IMR-90 (cell line): ENCODE measurements at regions not wholly inside any gene's neighbourhood (a gene's known extent, or its start where the extent isn't known, plus 50 kb on each side); places are given as distances from the start of the nearest gene placed in this dataset.

Experiments
- ATAC-seq: fragments of 200-7000 bp; cut with Tn5 transposase; 2 replicates; pipeline ENCODE4 v1.9.1; 2020; ENCODE audit warnings: low read depth, mild to moderate bottlenecking, moderate library complexity
- BruUV-seq: library from RNA; stranded (reverse); fragments of 400-500 nt; replicated peaks from 2 replicates; lab custom pipeline; 2021; lab: Mats Ljungman, UMichigan
- CTCF ChIA-PET: fragments of 300-600 bp; formaldehyde crosslinking; extraction: SDS; loops from one replicate; lab custom pipeline; 2021; ENCODE audit warnings: antibody characterized with exemption; lab: Yijun Ruan, JAX
- POLR2A ChIA-PET: fragments of 300-600 bp; sonication (Branson Sonifier 250); formaldehyde crosslinking; loops from one replicate; lab custom pipeline; 2022; ENCODE audit warnings: antibody characterized with exemption; ENCODE audit not compliant: unreplicated experiment; lab: Charles Lee
- DNase-seq: peaks from one replicate; pipeline ENCODE4 v3.0.0; 2013
- H2AFZ ChIP-seq: replicated peaks from 2 replicates; pipeline ENCODE3; 2013; ENCODE audit warnings: low read length, mild to moderate bottlenecking; ENCODE audit not compliant: poor library complexity
- H2AK5ac ChIP-seq: 2 replicates; pipeline ENCODE4 v1.6.1; 2013; ENCODE audit warnings: low read depth, low read length, inconsistent platforms
- H2AK9ac ChIP-seq: replicated peaks from 2 replicates; pipeline ENCODE3; 2013; ENCODE audit warnings: mild to moderate bottlenecking, low read depth, low read length, moderate library complexity; ENCODE audit not compliant: poor library complexity
- H2BK120ac ChIP-seq: 2 replicates; pipeline ENCODE4 v1.6.1; 2013; ENCODE audit warnings: low read depth, low read length, inconsistent platforms
- H2BK15ac ChIP-seq: 3 replicates; pipeline ENCODE4 v1.6.1; 2013; ENCODE audit warnings: low read depth, low read length, inconsistent platforms
- H2BK20ac ChIP-seq: 2 replicates; pipeline ENCODE4 v1.6.1; 2013; ENCODE audit warnings: low read depth, mild to moderate bottlenecking, inconsistent platforms, low read length, moderate library complexity
- H2BK5ac ChIP-seq: 2 replicates; pipeline ENCODE4 v1.6.1; 2013; ENCODE audit warnings: mild to moderate bottlenecking, low read depth, low read length, inconsistent platforms; ENCODE audit not compliant: poor library complexity, severe bottlenecking
- H3K14ac ChIP-seq: replicated peaks from 2 replicates; pipeline ENCODE4 v1.6.1; 2013; ENCODE audit warnings: low read depth, low read length, inconsistent platforms
- H3K18ac ChIP-seq: 2 replicates; pipeline ENCODE4 v1.6.1; 2013; ENCODE audit warnings: low read depth, low read length, control low read depth
- H3K23ac ChIP-seq: 2 replicates; pipeline ENCODE4 v1.6.1; 2013; ENCODE audit warnings: low read depth, low read length, inconsistent platforms
- H3K27ac ChIP-seq: 2 replicates; pipeline ENCODE4 v1.5.1; 2013; ENCODE audit warnings: mild to moderate bottlenecking, control low read depth, low read length; ENCODE audit not compliant: insufficient read depth
- H3K27me3 ChIP-seq: 2 replicates; pipeline ENCODE4 v1.6.1; 2013; ENCODE audit warnings: low read length; ENCODE audit not compliant: control insufficient read depth, insufficient read depth
- H3K36me3 ChIP-seq: 2 replicates; pipeline ENCODE4 v1.6.1; 2013; ENCODE audit warnings: low read length, mixed read lengths; ENCODE audit not compliant: control insufficient read depth, insufficient read depth
- H3K4ac ChIP-seq: 2 replicates; pipeline ENCODE4 v1.6.1; 2013; ENCODE audit warnings: low read depth, low read length, inconsistent platforms
- H3K4me1 ChIP-seq: 2 replicates; pipeline ENCODE4 v1.6.1; 2013; ENCODE audit warnings: low read length, mixed read lengths; ENCODE audit not compliant: control insufficient read depth, insufficient read depth
- H3K4me2 ChIP-seq: 2 replicates; pipeline ENCODE4 v1.6.1; 2013; ENCODE audit warnings: low read depth, mild to moderate bottlenecking, control low read depth, low read length, moderate library complexity
- H3K4me3 ChIP-seq: 2 replicates; pipeline ENCODE4 v1.5.1; 2013; ENCODE audit warnings: low read depth, mild to moderate bottlenecking, control low read depth, low read length, moderate library complexity; ENCODE audit not compliant: insufficient read depth
- H3K56ac ChIP-seq: 2 replicates; pipeline ENCODE4 v1.6.1; 2013; ENCODE audit warnings: low read length, inconsistent platforms; ENCODE audit not compliant: insufficient read depth; ENCODE audit errors: extremely low read depth
- H3K79me1 ChIP-seq, 2 experiments: 2 replicates each; pipeline ENCODE4 v1.6.1; 2013; ENCODE audit warnings: low read length in 2 of 2, inconsistent platforms in 1 of 2, low read depth in 1 of 2
- H3K9ac ChIP-seq: 2 replicates; pipeline ENCODE4 v1.6.1; 2013; ENCODE audit warnings: low read depth, low read length, control low read depth
- H3K9me1 ChIP-seq: 2 replicates; pipeline ENCODE4 v1.6.1; 2013; ENCODE audit warnings: low read length, inconsistent platforms; ENCODE audit not compliant: insufficient read depth
- H3K9me3 ChIP-seq: 2 replicates; pipeline ENCODE4 v1.6.1; 2013; ENCODE audit warnings: low read length; ENCODE audit not compliant: control insufficient read depth, insufficient read depth
- H4K20me1 ChIP-seq: 2 replicates; pipeline ENCODE4 v1.6.1; 2013; ENCODE audit warnings: low read length, inconsistent platforms; ENCODE audit not compliant: insufficient read depth
- H4K5ac ChIP-seq: 2 replicates; pipeline ENCODE4 v1.6.1; 2013; ENCODE audit warnings: mild to moderate bottlenecking, low read depth, low read length, control low read depth
- H4K8ac ChIP-seq, 2 experiments: 2 replicates each; pipeline ENCODE4 v1.6.1; 2013; ENCODE audit warnings: low read depth in 2 of 2, low read length in 2 of 2, control low read depth in 1 of 2, inconsistent platforms in 1 of 2
- H4K91ac ChIP-seq: 2 replicates; pipeline ENCODE4 v1.6.1; 2013; ENCODE audit warnings: low read depth, low read length, inconsistent platforms; ENCODE audit not compliant: insufficient read depth
- FOS ChIP-seq: fragments of 150-350 bp; IDR thresholded peaks from 2 replicates; pipeline ENCODE4 v1.6.1; 2016; ENCODE audit warnings: low read depth, low read length
- MXI1 ChIP-seq: IDR thresholded peaks from 2 replicates; pipeline ENCODE4 v1.6.1; 2012; ENCODE audit warnings: low read depth, mild to moderate bottlenecking, low read length, moderate library complexity, borderline replicate concordance
- WGBS, 2 experiments: methylation state at CpG; one replicate each; pipeline versions ENCODE4 v1.1.5 to v1.1.7; 2013; ENCODE audit warnings: missing lambda C conversion rate in 2 of 2; ENCODE audit not compliant: insufficient read length in 1 of 2; ENCODE audit errors: extremely low coverage in 2 of 2; 5-methylcytosine and 5-hydroxymethylcytosine counted together
- dilution Hi-C: fragments of 300-500 bp; cut with HindIII; formaldehyde crosslinking; loops from one replicate; pipeline ENCODE4 v1.14.3; 2018; ENCODE audit warnings: low sequenced_read_pairs; ENCODE audit not compliant: unreplicated experiment
- in situ Hi-C: fragments of 300-500 bp; cut with MboI; formaldehyde crosslinking; loops from 3 replicates; pipeline ENCODE4 v1.14.3; 2019; ENCODE audit warnings: low sequenced_read_pairs, inconsistent platforms, mixed read lengths
- intact Hi-C: fragments of 100-400 bp; cut with micrococcal nuclease; formaldehyde crosslinking; loops from 2 replicates; pipeline ENCODE4 v1.10.0; 2022

DNA sequence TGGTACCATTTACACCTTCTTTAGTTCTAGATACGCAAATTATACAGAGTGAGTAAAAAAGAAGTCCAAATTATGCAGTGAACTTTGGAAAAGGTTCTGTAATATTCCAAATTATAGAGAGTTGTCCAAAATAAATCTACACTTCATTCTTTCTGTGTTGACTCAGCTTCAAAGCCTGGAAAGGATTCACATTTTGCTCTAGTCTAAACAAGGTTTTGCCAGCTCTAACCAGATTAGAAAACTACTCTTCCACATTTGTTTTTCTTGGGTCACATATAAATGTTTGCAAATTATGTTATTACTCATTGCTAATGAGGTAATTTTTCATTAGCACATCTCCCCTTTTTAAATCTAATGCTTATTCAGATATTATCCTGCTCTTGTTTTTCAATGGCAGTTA is 1562.4 kb upstream of the SEL1L start:
- no peak overlapping the region for H3K4me2 ChIP-seq
- intact Hi-C loops (no loop called here), in situ Hi-C loops (no loop called here), dilution Hi-C loops (no loop called here)
- no peak overlapping the region for H3K14ac ChIP-seq
- no peak overlapping the region for H2AFZ ChIP-seq
- H3K23ac ChIP-seq: no peak overlapping the region
- no peak overlapping the region for H2BK20ac ChIP-seq
- H2BK15ac ChIP-seq: no peak overlapping the region
- DNase-seq: peak; percentile 78
- no peaks in the 10 kb centered on the region for H4K20me1 ChIP-seq
- no peak overlapping the region for H4K5ac ChIP-seq
- POLR2A ChIA-PET: no interaction called here
- H3K9me1 ChIP-seq: no peaks in the 10 kb centered on the region
- no peak overlapping the region for H2BK120ac ChIP-seq
- no TSS peak for BruUV-seq
- H3K27me3 ChIP-seq: no peaks in the 10 kb centered on the region
- H3K9me3 ChIP-seq: no peaks in the 10 kb centered on the region
- H2BK5ac ChIP-seq: no peak overlapping the region
- H3K27ac ChIP-seq: no peak overlapping the region
- WGBS, 2 experiments: no CpG with 5 or more reads among the region's 1 CpG
- H3K4ac ChIP-seq: no peak overlapping the region
- H4K8ac ChIP-seq: no peak overlapping the region
- no peaks in the 10 kb centered on the region for H3K36me3 ChIP-seq
- H4K91ac ChIP-seq: no peak overlapping the region
- no peak overlapping the region for H3K18ac ChIP-seq
- no peaks in the 10 kb centered on the region for H3K79me1 ChIP-seq
- H3K56ac ChIP-seq: no peak overlapping the region
- no peak overlapping the region for H2AK9ac ChIP-seq
- TF ChIP-seq FOS (peak; percentile 25; the same call in 1 of the 2 replicates), MXI1 (no peak)
- H3K4me1 ChIP-seq: no peaks in the 10 kb centered on the region
- no peak overlapping the region for H2AK5ac ChIP-seq
- no peak overlapping the region for H3K9ac ChIP-seq
- no peak overlapping the region for H3K4me3 ChIP-seq
- peak; percentile 65 for ATAC-seq
- CTCF ChIA-PET: no interaction called here
